ENCODE measurements at regions not wholly inside any gene's neighbourhood (a gene's known extent, or its start where the extent isn't known, plus 50 kb on each side); places are given as distances from the start of the nearest gene placed in this dataset.

DNA sequence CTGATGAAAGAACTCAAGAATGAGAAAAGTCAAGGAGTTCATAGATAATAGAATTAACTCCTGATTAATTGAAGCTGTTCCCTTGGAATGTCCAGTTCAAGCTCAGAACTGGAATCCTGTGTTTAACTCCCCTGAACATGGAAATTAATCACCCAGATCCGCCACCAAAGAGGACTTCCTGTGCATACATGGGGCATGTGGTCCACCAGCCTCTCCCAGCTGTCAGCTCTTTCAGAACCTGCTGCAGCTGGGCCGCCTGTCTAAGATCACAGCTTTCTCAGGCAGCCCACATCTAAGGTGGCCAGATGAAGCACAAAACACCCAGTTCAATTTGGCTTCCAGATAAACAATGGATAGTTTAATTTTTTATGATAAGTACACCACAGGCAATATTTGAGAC lies 203.7 kb upstream of the COX10 start:
- Histone ChIP-seq H3K4me1 (peaks cover 0 to 4% (median 0%) of the 10 kb centered on the region in 6 donors), H3K4me3 (no peak overlapping the region), H3K27me3 (replicated peaks in 1 of 7) (no peaks in the 10 kb centered on the region), H3K36me3 (no peaks in the 10 kb centered on the region), H3K27ac (peak overlapping the region in 3 of 8 donors; percentile 13 to 51 (median 23)), H3K9me3 (peaks cover 0 to 16% (median 0%) of the 10 kb centered on the region in 8 donors)
- no peak for TF ChIP-seq POLR2AphosphoS5 (IDR thresholded peaks at IDR 0.05)
- TF ChIP-seq, protein P1, sequence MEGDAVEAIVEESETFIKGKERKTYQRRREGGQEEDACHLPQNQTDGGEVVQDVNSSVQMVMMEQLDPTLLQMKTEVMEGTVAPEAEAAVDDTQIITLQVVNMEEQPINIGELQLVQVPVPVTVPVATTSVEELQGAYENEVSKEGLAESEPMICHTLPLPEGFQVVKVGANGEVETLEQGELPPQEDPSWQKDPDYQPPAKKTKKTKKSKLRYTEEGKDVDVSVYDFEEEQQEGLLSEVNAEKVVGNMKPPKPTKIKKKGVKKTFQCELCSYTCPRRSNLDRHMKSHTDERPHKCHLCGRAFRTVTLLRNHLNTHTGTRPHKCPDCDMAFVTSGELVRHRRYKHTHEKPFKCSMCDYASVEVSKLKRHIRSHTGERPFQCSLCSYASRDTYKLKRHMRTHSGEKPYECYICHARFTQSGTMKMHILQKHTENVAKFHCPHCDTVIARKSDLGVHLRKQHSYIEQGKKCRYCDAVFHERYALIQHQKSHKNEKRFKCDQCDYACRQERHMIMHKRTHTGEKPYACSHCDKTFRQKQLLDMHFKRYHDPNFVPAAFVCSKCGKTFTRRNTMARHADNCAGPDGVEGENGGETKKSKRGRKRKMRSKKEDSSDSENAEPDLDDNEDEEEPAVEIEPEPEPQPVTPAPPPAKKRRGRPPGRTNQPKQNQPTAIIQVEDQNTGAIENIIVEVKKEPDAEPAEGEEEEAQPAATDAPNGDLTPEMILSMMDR (IDR thresholded peaks at IDR 0.05 in 8 of 11, conservative IDR thresholded peaks at IDR 0.05 in 3 of 11), result no peak
- TF ChIP-seq POLR2A (IDR thresholded peaks at IDR 0.05), result no peak
- 31 to 50% (median 44%) methylated on average over 2 of the region's 2 CpGs for WGBS, 5 donors
- DNase-seq, result no peak
- intact Hi-C loops (cut with DNase I; ENCODE audit: low total_unique reads), result no loop called here

GRCh38 chr17:13869331-13869940 lies 199.9 kb upstream of the COX10 start:
- DNase-seq, result no peak

DNA sequence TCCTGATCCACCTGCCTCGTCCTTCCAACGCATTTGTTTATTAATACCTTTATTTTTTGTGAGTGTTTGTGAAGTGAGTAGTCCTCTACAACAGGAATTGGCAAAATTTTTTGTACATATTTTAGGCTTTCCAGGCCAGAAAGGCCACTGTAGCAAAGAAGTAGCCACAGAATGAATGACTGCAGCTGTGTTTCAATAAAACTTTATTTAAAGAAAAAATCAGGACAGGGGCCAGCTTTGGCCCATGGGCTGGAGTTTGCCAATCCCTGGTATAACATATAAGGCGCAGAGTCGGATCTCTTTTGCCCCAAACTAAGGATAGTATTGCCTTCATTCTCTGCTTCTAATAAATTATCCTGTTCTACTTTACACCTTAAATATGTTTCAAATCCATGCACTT lies 198.0 kb upstream of the COX10 start:
- Histone ChIP-seq H3K4me3 (no peak overlapping the region), H3K4me1 (no peaks in the 10 kb centered on the region), H3K36me3 (no peaks in the 10 kb centered on the region), H3K9me3 (peaks cover 0 to 9% (median 0%) of the 10 kb centered on the region in 8 donors), H3K27ac (no peak overlapping the region), H3K27me3 (replicated peaks in 1 of 7) (no peaks in the 10 kb centered on the region)
- no peak for TF ChIP-seq POLR2A (IDR thresholded peaks at IDR 0.05)
- TF ChIP-seq, protein P1 (IDR thresholded peaks at IDR 0.05 in 8 of 11, conservative IDR thresholded peaks at IDR 0.05 in 3 of 11), result no peak
- TF ChIP-seq POLR2AphosphoS5 (IDR thresholded peaks at IDR 0.05), result no peak
- 81 to 94% (median 90%) methylated on average over 4 of the region's 4 CpGs for WGBS, 5 donors
- DNase-seq, result no peak
- intact Hi-C loops (cut with DNase I; ENCODE audit: low total_unique reads), result no loop called here

More at GRCh38 chr17:13869331-13869940, 199.9 kb upstream of the COX10 start:
- TF ChIP-seq POLR2A (IDR thresholded peaks at IDR 0.05), result no peak
- TF ChIP-seq, protein P1 (IDR thresholded peaks at IDR 0.05 in 8 of 11, conservative IDR thresholded peaks at IDR 0.05 in 3 of 11), result no peak
- no peak overlapping the region for H3K27ac ChIP-seq
- peaks cover 0 to 9% (median 0%) of the 10 kb centered on the region in 8 donors for H3K9me3 ChIP-seq
- 79 to 89% (median 87%) methylated on average over 9 of the region's 9 CpGs for WGBS, 5 donors
- H3K36me3 ChIP-seq, result no peaks in the 10 kb centered on the region
- intact Hi-C loops (cut with DNase I; ENCODE audit: low total_unique reads), result no loop called here
- H3K4me3 ChIP-seq, result no peak overlapping the region
- H3K27me3 ChIP-seq (replicated peaks in 1 of 7), result no peaks in the 10 kb centered on the region
- H3K4me1 ChIP-seq, result peaks cover 0 to 4% (median 0%) of the 10 kb centered on the region in 6 donors

- Histone ChIP-seq H3K36me3 (no peaks in the 10 kb centered on the region), H3K4me3 (no peak overlapping the region), H3K27me3 (replicated peaks in 1 of 7) (no peaks in the 10 kb centered on the region), H3K9me3 (peaks cover 0 to 5% (median 0%) of the 10 kb centered on the region in 8 donors), H3K27ac (no peak overlapping the region), H3K4me1 (no peaks in the 10 kb centered on the region)
- intact Hi-C loops (cut with DNase I; ENCODE audit: low total_unique reads), result no loop called here
- no peak for DNase-seq
- TF ChIP-seq, protein P1 (IDR thresholded peaks at IDR 0.05 in 8 of 11, conservative IDR thresholded peaks at IDR 0.05 in 3 of 11), result no peak
- TF ChIP-seq POLR2A (IDR thresholded peaks at IDR 0.05) (no peak), POLR2AphosphoS5 (IDR thresholded peaks at IDR 0.05) (no peak)
- 89 to 95% (median 94%) methylated on average over 3 of the region's 3 CpGs for WGBS, 5 donors
These were observed 195.2 kb upstream of the COX10 start for GRCh38 chr17:13874134-13874533.
